SK-N-SH treated with all-trans-retinoic acid at 6 μM for 48 hours (cell line): ENCODE measurements at regions not wholly inside any gene's neighbourhood (a gene's known extent, or its start where the extent isn't known, plus 50 kb on each side); places are given as distances from the start of the nearest gene placed in this dataset.

ENCODE experiments used
- ATAC-seq: fragments of 200-7000 bp; cut with Tn5 transposase; 3 replicates; pipeline ENCODE4 v1.9.1; 2020; ENCODE audit warnings: mild to moderate bottlenecking, moderate library complexity
- BACH2 ChIP-seq: fragments of 250-450 bp; sonication (Bioruptor Pico); IDR thresholded peaks from 2 replicates; pipeline ENCODE4 v1.9.0; 2021; ENCODE audit warnings: mild to moderate bottlenecking, borderline replicate concordance
- CREB5 ChIP-seq: fragments of 250-450 bp; sonication (Bioruptor Pico); IDR thresholded peaks from 2 replicates; pipeline ENCODE4 v1.5.1; 2020; ENCODE audit warnings: low read depth, mild to moderate bottlenecking, moderate library complexity
- OSR1 ChIP-seq: fragments of 250-450 bp; sonication (Bioruptor Pico); IDR thresholded peaks from 2 replicates; pipeline ENCODE4 v1.8.0; 2022; ENCODE audit warnings: moderate library complexity, mild to moderate bottlenecking, inconsistent platforms
- POU6F1 ChIP-seq: fragments of 250-450 bp; sonication (Bioruptor Pico); IDR thresholded peaks from 2 replicates; pipeline ENCODE4 v1.8.0; 2021; ENCODE audit warnings: low read depth, mild to moderate bottlenecking, moderate library complexity, borderline replicate concordance
- PPARA ChIP-seq: fragments of 250-450 bp; sonication (Bioruptor Pico); IDR thresholded peaks from 2 replicates; pipeline ENCODE4 v1.5.0; 2020; ENCODE audit warnings: mild to moderate bottlenecking, borderline replicate concordance
- RARB ChIP-seq: fragments of 250-450 bp; sonication (Bioruptor Pico); IDR thresholded peaks from 2 replicates; pipeline ENCODE4 v1.8.0; 2021; ENCODE audit warnings: mild to moderate bottlenecking, moderate library complexity
- SNAI2 ChIP-seq: fragments of 250-450 bp; sonication (Bioruptor Pico); IDR thresholded peaks from 2 replicates; pipeline ENCODE4 v1.5.0; 2020; ENCODE audit warnings: mild to moderate bottlenecking, moderate library complexity
- TCF4 ChIP-seq: fragments of 250-450 bp; sonication (Bioruptor Pico); IDR thresholded peaks from 2 replicates; pipeline ENCODE4 v1.8.0; 2021; ENCODE audit warnings: mild to moderate bottlenecking, moderate library complexity, borderline replicate concordance
- ZFP3 ChIP-seq: fragments of 250-450 bp; sonication (Bioruptor Pico); IDR thresholded peaks from 2 replicates; pipeline ENCODE4 v1.5.0; 2020; ENCODE audit warnings: mild to moderate bottlenecking, moderate library complexity
- ZFP30 ChIP-seq: fragments of 450-650 bp; formaldehyde crosslinking; IDR thresholded peaks from 2 replicates; pipeline ENCODE4 v1.5.0; 2022; ENCODE audit warnings: mild to moderate bottlenecking, moderate library complexity
- ZNF565 ChIP-seq: fragments of 450-650 bp; formaldehyde crosslinking; conservative IDR thresholded peaks from 2 replicates; pipeline ENCODE4 v1.5.0; 2020; ENCODE audit warnings: low read depth, mild to moderate bottlenecking, moderate library complexity
- ZNF8 ChIP-seq: fragments of 450-650 bp; formaldehyde crosslinking; IDR thresholded peaks from 2 replicates; pipeline ENCODE4 v1.5.0; 2020; ENCODE audit warnings: mild to moderate bottlenecking, moderate library complexity
- TF ChIP-seq, protein P1 (sequence below): fragments of 250-450 bp; sonication (Bioruptor Pico); IDR thresholded peaks from 2 replicates; pipeline ENCODE4 v1.5.1; 2021; ENCODE audit warnings: mild to moderate bottlenecking, moderate library complexity
- TF ChIP-seq, protein P2 (sequence below): fragments of 250-450 bp; sonication (Bioruptor Pico); IDR thresholded peaks from 2 replicates; pipeline ENCODE4 v1.5.0; 2020; ENCODE audit warnings: mild to moderate bottlenecking, moderate library complexity
- TF ChIP-seq, protein P3 (sequence below): fragments of 250-450 bp; sonication (Bioruptor Pico); IDR thresholded peaks from 2 replicates; pipeline ENCODE4 v1.8.0; 2020; ENCODE audit warnings: mild to moderate bottlenecking, moderate library complexity, borderline replicate concordance

GRCh38 chr2:142675398-142675797 is 202.1 kb upstream of the KYNU start (continued):
- TF ChIP-seq, protein P1, sequence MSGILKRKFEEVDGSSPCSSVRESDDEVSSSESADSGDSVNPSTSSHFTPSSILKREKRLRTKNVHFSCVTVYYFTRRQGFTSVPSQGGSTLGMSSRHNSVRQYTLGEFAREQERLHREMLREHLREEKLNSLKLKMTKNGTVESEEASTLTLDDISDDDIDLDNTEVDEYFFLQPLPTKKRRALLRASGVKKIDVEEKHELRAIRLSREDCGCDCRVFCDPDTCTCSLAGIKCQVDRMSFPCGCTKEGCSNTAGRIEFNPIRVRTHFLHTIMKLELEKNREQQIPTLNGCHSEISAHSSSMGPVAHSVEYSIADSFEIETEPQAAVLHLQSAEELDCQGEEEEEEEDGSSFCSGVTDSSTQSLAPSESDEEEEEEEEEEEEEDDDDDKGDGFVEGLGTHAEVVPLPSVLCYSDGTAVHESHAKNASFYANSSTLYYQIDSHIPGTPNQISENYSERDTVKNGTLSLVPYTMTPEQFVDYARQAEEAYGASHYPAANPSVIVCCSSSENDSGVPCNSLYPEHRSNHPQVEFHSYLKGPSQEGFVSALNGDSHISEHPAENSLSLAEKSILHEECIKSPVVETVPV (CRISPR knock-in tag): no peak
- no peak for TF ChIP-seq SNAI2

DNA sequence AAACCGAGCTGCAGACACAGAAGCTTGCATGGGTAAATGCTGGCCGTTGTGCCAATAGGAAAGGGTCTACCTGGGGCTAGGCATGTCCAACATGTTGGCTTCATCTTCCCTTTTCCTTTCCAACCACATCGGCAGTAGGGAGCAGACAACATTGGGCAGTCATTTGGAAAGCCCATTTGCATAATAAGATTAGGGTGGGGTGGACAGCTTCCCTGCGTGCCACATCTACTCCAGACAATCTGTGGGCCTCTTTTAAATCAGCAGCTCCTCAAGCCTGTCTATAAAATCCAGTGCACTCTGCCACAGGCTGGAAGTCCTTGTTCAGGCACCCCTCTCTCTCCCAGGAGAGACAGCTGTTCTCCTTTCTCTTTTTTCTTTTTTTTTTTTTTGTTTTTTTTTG is 203.6 kb upstream of the KYNU start:
- ATAC-seq: no peak
- TF ChIP-seq OSR1 (CRISPR knock-in tag): no peak
- no peak for TF ChIP-seq ZFP30 (CRISPR knock-in tag)
- TF ChIP-seq, protein P2, sequence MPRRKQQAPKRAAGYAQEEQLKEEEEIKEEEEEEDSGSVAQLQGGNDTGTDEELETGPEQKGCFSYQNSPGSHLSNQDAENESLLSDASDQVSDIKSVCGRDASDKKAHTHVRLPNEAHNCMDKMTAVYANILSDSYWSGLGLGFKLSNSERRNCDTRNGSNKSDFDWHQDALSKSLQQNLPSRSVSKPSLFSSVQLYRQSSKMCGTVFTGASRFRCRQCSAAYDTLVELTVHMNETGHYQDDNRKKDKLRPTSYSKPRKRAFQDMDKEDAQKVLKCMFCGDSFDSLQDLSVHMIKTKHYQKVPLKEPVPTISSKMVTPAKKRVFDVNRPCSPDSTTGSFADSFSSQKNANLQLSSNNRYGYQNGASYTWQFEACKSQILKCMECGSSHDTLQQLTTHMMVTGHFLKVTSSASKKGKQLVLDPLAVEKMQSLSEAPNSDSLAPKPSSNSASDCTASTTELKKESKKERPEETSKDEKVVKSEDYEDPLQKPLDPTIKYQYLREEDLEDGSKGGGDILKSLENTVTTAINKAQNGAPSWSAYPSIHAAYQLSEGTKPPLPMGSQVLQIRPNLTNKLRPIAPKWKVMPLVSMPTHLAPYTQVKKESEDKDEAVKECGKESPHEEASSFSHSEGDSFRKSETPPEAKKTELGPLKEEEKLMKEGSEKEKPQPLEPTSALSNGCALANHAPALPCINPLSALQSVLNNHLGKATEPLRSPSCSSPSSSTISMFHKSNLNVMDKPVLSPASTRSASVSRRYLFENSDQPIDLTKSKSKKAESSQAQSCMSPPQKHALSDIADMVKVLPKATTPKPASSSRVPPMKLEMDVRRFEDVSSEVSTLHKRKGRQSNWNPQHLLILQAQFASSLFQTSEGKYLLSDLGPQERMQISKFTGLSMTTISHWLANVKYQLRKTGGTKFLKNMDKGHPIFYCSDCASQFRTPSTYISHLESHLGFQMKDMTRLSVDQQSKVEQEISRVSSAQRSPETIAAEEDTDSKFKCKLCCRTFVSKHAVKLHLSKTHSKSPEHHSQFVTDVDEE (CRISPR knock-in tag): no peak
- TF ChIP-seq CREB5 (CRISPR knock-in tag): no peak
- no peak for TF ChIP-seq POU6F1

- no peak for ATAC-seq
- TF ChIP-seq, protein P2 (CRISPR knock-in tag): no peak
- TF ChIP-seq BACH2 (no peak), ZFP3 (CRISPR knock-in tag) (no peak), TCF4 (CRISPR knock-in tag) (no peak), ZNF565 (no peak), SNAI2 (no peak), OSR1 (CRISPR knock-in tag) (no peak)
- TF ChIP-seq, protein P3, sequence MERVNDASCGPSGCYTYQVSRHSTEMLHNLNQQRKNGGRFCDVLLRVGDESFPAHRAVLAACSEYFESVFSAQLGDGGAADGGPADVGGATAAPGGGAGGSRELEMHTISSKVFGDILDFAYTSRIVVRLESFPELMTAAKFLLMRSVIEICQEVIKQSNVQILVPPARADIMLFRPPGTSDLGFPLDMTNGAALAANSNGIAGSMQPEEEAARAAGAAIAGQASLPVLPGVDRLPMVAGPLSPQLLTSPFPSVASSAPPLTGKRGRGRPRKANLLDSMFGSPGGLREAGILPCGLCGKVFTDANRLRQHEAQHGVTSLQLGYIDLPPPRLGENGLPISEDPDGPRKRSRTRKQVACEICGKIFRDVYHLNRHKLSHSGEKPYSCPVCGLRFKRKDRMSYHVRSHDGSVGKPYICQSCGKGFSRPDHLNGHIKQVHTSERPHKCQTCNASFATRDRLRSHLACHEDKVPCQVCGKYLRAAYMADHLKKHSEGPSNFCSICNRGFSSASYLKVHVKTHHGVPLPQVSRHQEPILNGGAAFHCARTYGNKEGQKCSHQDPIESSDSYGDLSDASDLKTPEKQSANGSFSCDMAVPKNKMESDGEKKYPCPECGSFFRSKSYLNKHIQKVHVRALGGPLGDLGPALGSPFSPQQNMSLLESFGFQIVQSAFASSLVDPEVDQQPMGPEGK (CRISPR knock-in tag): no peak
Observed at GRCh38 chr2:142672698-142673097, 204.8 kb upstream of the KYNU start.

- no peak for ATAC-seq
- TF ChIP-seq, protein P1 (CRISPR knock-in tag): no peak
- TF ChIP-seq ZNF8 (CRISPR knock-in tag): no peak
- TF ChIP-seq ZFP30 (CRISPR knock-in tag): no peak
- TF ChIP-seq PPARA (CRISPR knock-in tag): no peak
- TF ChIP-seq POU6F1: no peak
- TF ChIP-seq CREB5 (CRISPR knock-in tag): no peak
- no peak for TF ChIP-seq RARB
- no peak for TF ChIP-seq ZNF565
Observed at GRCh38 chr2:142670362-142670761, 207.1 kb upstream of the KYNU start.
